HL-60 (cell line): ENCODE measurements at regions not wholly inside any gene's neighbourhood (a gene's known extent, or its start where the extent isn't known, plus 50 kb on each side); places are given as distances from the start of the nearest gene placed in this dataset.

Experiments used
- DNase-seq, 2 experiments: peaks; one replicate each; pipeline ENCODE4 v3.0.0-alpha.2; 2010 to 2020; ENCODE audit warnings: low read depth in 1 of 2, low spot score in 1 of 2
- H3K27ac ChIP-seq: fragments of 250-450 bp; sonication (Bioruptor Pico); replicated peaks from 2 replicates; pipeline ENCODE4 v1.5.1; 2020; ENCODE audit warnings: mild to moderate bottlenecking, moderate library complexity
- H3K27me3 ChIP-seq: fragments of 250-450 bp; sonication (Bioruptor Pico); 2 replicates; pipeline ENCODE4 v1.5.1; 2021; ENCODE audit warnings: mild to moderate bottlenecking, moderate library complexity; ENCODE audit not compliant: insufficient read depth, poor library complexity, severe bottlenecking
- H3K4me3 ChIP-seq: replicated peaks from 2 replicates; pipeline ENCODE4 v1.5.1; 2011; ENCODE audit warnings: mild to moderate bottlenecking, control low read depth, low read length; ENCODE audit not compliant: insufficient read depth
- GABPA ChIP-seq: IDR thresholded peaks from 2 replicates; pipeline ENCODE4 v1.6.1; 2012; ENCODE audit warnings: low read depth
- POLR2AphosphoS5 ChIP-seq: IDR thresholded peaks from 2 replicates; pipeline ENCODE4 v1.6.1; 2012; ENCODE audit warnings: low read depth
- SPI1 ChIP-seq: IDR thresholded peaks from 2 replicates; pipeline ENCODE4 v1.6.1; 2012; ENCODE audit warnings: low read depth, mild to moderate bottlenecking, borderline replicate concordance
- TF ChIP-seq, protein P1 (sequence below): IDR thresholded peaks from one replicate; pipeline ENCODE4 v1.5.1; 2011; ENCODE audit warnings: low read length, control low read depth, inconsistent platforms; ENCODE audit not compliant: insufficient read depth
- TF ChIP-seq, protein P2 (sequence below): IDR thresholded peaks from 2 replicates; pipeline ENCODE4 v1.6.1; 2012; ENCODE audit warnings: low read depth; ENCODE audit not compliant: insufficient replicate concordance

DNA sequence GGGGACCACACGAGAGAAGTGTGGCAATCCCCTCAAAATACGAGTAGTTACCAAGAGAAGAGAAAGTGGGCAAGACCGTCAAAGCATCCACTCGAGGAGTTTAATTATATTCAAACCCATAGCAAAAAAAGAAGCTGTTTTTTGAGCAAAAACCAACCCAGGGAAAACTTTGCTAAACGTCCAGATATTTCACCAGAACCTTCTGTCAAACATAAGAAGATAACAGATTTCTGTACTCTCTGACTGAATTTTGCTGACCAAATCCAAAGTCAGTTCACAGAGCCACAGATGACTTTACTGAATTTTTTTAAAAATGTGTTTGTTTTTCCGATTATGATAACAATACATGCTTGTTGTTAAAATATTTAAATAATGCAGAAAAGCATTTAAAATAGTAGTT, 145.6 kb upstream of the PTPN1 start:
- TF ChIP-seq GABPA (no peak), POLR2AphosphoS5 (no peak), SPI1 (no peak)
- TF ChIP-seq, protein P1, sequence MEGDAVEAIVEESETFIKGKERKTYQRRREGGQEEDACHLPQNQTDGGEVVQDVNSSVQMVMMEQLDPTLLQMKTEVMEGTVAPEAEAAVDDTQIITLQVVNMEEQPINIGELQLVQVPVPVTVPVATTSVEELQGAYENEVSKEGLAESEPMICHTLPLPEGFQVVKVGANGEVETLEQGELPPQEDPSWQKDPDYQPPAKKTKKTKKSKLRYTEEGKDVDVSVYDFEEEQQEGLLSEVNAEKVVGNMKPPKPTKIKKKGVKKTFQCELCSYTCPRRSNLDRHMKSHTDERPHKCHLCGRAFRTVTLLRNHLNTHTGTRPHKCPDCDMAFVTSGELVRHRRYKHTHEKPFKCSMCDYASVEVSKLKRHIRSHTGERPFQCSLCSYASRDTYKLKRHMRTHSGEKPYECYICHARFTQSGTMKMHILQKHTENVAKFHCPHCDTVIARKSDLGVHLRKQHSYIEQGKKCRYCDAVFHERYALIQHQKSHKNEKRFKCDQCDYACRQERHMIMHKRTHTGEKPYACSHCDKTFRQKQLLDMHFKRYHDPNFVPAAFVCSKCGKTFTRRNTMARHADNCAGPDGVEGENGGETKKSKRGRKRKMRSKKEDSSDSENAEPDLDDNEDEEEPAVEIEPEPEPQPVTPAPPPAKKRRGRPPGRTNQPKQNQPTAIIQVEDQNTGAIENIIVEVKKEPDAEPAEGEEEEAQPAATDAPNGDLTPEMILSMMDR: no peak
- TF ChIP-seq, protein P2, sequence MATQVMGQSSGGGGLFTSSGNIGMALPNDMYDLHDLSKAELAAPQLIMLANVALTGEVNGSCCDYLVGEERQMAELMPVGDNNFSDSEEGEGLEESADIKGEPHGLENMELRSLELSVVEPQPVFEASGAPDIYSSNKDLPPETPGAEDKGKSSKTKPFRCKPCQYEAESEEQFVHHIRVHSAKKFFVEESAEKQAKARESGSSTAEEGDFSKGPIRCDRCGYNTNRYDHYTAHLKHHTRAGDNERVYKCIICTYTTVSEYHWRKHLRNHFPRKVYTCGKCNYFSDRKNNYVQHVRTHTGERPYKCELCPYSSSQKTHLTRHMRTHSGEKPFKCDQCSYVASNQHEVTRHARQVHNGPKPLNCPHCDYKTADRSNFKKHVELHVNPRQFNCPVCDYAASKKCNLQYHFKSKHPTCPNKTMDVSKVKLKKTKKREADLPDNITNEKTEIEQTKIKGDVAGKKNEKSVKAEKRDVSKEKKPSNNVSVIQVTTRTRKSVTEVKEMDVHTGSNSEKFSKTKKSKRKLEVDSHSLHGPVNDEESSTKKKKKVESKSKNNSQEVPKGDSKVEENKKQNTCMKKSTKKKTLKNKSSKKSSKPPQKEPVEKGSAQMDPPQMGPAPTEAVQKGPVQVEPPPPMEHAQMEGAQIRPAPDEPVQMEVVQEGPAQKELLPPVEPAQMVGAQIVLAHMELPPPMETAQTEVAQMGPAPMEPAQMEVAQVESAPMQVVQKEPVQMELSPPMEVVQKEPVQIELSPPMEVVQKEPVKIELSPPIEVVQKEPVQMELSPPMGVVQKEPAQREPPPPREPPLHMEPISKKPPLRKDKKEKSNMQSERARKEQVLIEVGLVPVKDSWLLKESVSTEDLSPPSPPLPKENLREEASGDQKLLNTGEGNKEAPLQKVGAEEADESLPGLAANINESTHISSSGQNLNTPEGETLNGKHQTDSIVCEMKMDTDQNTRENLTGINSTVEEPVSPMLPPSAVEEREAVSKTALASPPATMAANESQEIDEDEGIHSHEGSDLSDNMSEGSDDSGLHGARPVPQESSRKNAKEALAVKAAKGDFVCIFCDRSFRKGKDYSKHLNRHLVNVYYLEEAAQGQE: no peak

DNA sequence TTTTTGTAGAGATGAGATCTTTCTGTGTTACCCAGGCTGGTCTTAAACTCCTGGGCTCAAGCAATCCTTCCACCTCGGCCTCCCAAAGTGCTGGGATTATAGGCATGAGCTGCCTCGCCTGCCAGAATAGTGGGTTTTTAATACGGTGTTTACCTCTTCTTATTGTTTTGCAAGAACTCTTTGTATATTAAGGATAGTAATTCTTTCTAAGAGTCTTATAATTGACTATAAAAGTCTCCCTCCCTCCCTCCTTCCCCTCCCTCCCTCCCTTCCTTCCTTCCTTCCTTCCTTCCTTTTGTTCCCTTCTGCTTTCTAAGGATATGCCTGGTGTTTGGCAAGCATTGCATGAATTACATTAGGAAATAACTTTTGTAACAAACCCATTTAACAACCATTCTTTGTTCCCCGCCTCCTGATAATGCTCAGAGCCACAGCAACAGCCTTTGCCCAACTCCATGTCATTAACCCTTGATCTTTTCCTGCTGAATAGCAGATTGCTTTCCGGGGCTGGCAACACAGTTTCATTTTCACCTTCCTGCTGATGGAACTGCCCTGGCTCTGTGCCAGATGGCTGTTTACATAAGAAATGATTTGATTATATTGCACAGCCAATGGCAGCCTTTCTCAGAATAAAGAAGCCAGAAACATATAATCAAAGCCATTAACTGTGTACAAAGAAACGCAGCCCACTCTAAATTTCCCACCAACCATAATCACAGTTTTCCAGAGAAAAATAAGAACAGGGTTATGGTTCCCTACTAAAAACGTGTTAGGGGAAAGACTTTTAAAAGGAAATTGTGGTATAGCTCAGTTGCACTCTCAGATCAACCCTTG, 143.7 kb upstream of the PTPN1 start:
- DNase-seq: peak in 1 of 2 experiments; percentile 80
- Histone ChIP-seq H3K27ac (no peak overlapping the region), H3K4me3 (no peak overlapping the region), H3K27me3 (no peaks in the 10 kb centered on the region)
- TF ChIP-seq SPI1 (no peak), POLR2AphosphoS5 (no peak)
- TF ChIP-seq, protein P2: peak; percentile 31

More for the DNA sequence above, 145.6 kb upstream of the PTPN1 start:
- no peaks in the 10 kb centered on the region for H3K27me3 ChIP-seq
- no peak for DNase-seq
- no peak overlapping the region for H3K4me3 ChIP-seq
- no peak overlapping the region for H3K27ac ChIP-seq

DNA sequence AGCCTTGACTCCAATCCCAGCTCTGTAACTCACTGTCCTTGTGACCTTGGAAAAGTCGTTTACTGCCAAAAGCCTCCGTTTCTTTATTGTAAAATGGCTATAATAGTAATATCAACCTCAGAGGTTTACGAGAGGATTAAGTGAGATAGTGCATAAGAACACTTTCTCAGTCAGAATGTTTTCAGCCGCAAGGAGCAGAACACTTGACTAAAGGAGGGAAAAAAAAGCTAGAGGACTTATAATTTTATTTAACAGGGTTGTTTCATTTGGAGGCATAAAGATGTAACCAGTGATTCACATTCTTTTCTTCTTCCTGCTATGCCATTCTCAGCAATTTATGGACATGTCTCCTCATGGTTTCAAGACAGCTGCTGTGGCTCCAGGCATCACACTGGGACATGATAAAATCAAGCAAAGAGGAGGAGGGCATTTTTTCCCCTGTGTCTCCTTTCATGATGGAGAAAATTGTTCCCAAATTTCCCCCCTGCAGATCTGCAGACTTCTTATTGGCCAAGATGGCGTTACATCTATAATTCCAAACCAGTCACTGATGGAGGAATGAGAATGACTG, 143.0 kb upstream of the PTPN1 start:
- DNase-seq: no peak
- Histone ChIP-seq H3K27me3 (no peaks in the 10 kb centered on the region), H3K27ac (no peak overlapping the region), H3K4me3 (no peak overlapping the region)
- no peak for TF ChIP-seq SPI1

DNA sequence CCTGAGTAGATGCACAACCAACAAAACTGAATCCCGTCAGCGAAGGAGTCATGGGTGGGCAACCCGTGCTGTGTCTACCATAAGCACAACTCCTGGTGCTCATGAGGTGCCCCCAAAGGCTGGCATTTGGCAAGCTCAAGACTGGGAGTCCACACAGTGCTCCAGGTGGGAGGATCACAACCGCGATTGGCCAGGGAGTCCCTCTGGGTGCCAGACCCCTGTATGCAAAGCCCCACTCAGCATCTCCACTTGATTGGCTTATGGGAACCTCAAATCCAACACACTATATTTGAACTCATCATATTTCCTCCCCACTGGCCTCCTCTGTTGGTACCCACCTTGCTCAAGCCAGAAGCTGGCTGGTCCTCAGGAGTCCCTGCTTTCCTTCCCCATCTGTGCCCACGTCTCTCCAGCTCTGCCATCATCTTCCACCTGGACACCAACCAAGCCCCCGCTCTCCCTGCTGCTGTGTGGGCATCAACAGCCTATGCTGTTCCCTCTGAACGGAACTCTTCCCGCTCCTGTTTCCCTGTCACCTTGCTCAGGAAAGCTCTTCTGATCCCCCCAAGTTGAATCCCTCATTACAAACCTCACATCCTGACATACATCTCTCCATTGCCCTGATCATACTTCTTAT, 142.3 kb upstream of the PTPN1 start:
- TF ChIP-seq, protein P1: no peak
- TF ChIP-seq POLR2AphosphoS5 (no peak), GABPA (no peak), SPI1 (no peak)
- TF ChIP-seq, protein P2: no peak
- no peak overlapping the region for H3K4me3 ChIP-seq
- H3K27ac ChIP-seq: no peak overlapping the region
- H3K27me3 ChIP-seq: no peaks in the 10 kb centered on the region
- DNase-seq: no peak
